IMR-90 (cell line): ENCODE measurements at regions not wholly inside any gene's neighbourhood (a gene's known extent, or its start where the extent isn't known, plus 50 kb on each side); places are given as distances from the start of the nearest gene placed in this dataset.

Source experiments
- ATAC-seq: fragments of 200-7000 bp; cut with Tn5 transposase; 2 replicates; pipeline ENCODE4 v1.9.1; 2020; ENCODE audit warnings: low read depth, mild to moderate bottlenecking, moderate library complexity
- BruUV-seq: library from RNA; stranded (reverse); fragments of 400-500 nt; replicated peaks from 2 replicates; lab custom pipeline; 2021; lab: Mats Ljungman, UMichigan
- CTCF ChIA-PET: fragments of 300-600 bp; formaldehyde crosslinking; extraction: SDS; loops from one replicate; lab custom pipeline; 2021; ENCODE audit warnings: antibody characterized with exemption; lab: Yijun Ruan, JAX
- POLR2A ChIA-PET: fragments of 300-600 bp; sonication (Branson Sonifier 250); formaldehyde crosslinking; loops from one replicate; lab custom pipeline; 2022; ENCODE audit warnings: antibody characterized with exemption; ENCODE audit not compliant: unreplicated experiment; lab: Charles Lee
- DNase-seq: peaks from one replicate; pipeline ENCODE4 v3.0.0; 2013
- H2AFZ ChIP-seq: replicated peaks from 2 replicates; pipeline ENCODE3; 2013; ENCODE audit warnings: low read length, mild to moderate bottlenecking; ENCODE audit not compliant: poor library complexity
- H2AK5ac ChIP-seq: 2 replicates; pipeline ENCODE4 v1.6.1; 2013; ENCODE audit warnings: low read depth, low read length, inconsistent platforms
- H2AK9ac ChIP-seq: replicated peaks from 2 replicates; pipeline ENCODE3; 2013; ENCODE audit warnings: mild to moderate bottlenecking, low read depth, low read length, moderate library complexity; ENCODE audit not compliant: poor library complexity
- H2BK120ac ChIP-seq: 2 replicates; pipeline ENCODE4 v1.6.1; 2013; ENCODE audit warnings: low read depth, low read length, inconsistent platforms
- H2BK15ac ChIP-seq: 3 replicates; pipeline ENCODE4 v1.6.1; 2013; ENCODE audit warnings: low read depth, low read length, inconsistent platforms
- H2BK20ac ChIP-seq: 2 replicates; pipeline ENCODE4 v1.6.1; 2013; ENCODE audit warnings: low read depth, mild to moderate bottlenecking, inconsistent platforms, low read length, moderate library complexity
- H2BK5ac ChIP-seq: 2 replicates; pipeline ENCODE4 v1.6.1; 2013; ENCODE audit warnings: mild to moderate bottlenecking, low read depth, low read length, inconsistent platforms; ENCODE audit not compliant: poor library complexity, severe bottlenecking
- H3K14ac ChIP-seq: replicated peaks from 2 replicates; pipeline ENCODE4 v1.6.1; 2013; ENCODE audit warnings: low read depth, low read length, inconsistent platforms
- H3K18ac ChIP-seq: 2 replicates; pipeline ENCODE4 v1.6.1; 2013; ENCODE audit warnings: low read depth, low read length, control low read depth
- H3K23ac ChIP-seq: 2 replicates; pipeline ENCODE4 v1.6.1; 2013; ENCODE audit warnings: low read depth, low read length, inconsistent platforms
- H3K27ac ChIP-seq: 2 replicates; pipeline ENCODE4 v1.5.1; 2013; ENCODE audit warnings: mild to moderate bottlenecking, control low read depth, low read length; ENCODE audit not compliant: insufficient read depth
- H3K27me3 ChIP-seq: 2 replicates; pipeline ENCODE4 v1.6.1; 2013; ENCODE audit warnings: low read length; ENCODE audit not compliant: control insufficient read depth, insufficient read depth
- H3K36me3 ChIP-seq: 2 replicates; pipeline ENCODE4 v1.6.1; 2013; ENCODE audit warnings: low read length, mixed read lengths; ENCODE audit not compliant: control insufficient read depth, insufficient read depth
- H3K4ac ChIP-seq: 2 replicates; pipeline ENCODE4 v1.6.1; 2013; ENCODE audit warnings: low read depth, low read length, inconsistent platforms
- H3K4me1 ChIP-seq: 2 replicates; pipeline ENCODE4 v1.6.1; 2013; ENCODE audit warnings: low read length, mixed read lengths; ENCODE audit not compliant: control insufficient read depth, insufficient read depth
- H3K4me2 ChIP-seq: 2 replicates; pipeline ENCODE4 v1.6.1; 2013; ENCODE audit warnings: low read depth, mild to moderate bottlenecking, control low read depth, low read length, moderate library complexity
- H3K4me3 ChIP-seq: 2 replicates; pipeline ENCODE4 v1.5.1; 2013; ENCODE audit warnings: low read depth, mild to moderate bottlenecking, control low read depth, low read length, moderate library complexity; ENCODE audit not compliant: insufficient read depth
- H3K56ac ChIP-seq: 2 replicates; pipeline ENCODE4 v1.6.1; 2013; ENCODE audit warnings: low read length, inconsistent platforms; ENCODE audit not compliant: insufficient read depth; ENCODE audit errors: extremely low read depth
- H3K79me1 ChIP-seq, 2 experiments: 2 replicates each; pipeline ENCODE4 v1.6.1; 2013; ENCODE audit warnings: low read length in 2 of 2, inconsistent platforms in 1 of 2, low read depth in 1 of 2
- H3K9ac ChIP-seq: 2 replicates; pipeline ENCODE4 v1.6.1; 2013; ENCODE audit warnings: low read depth, low read length, control low read depth
- H3K9me1 ChIP-seq: 2 replicates; pipeline ENCODE4 v1.6.1; 2013; ENCODE audit warnings: low read length, inconsistent platforms; ENCODE audit not compliant: insufficient read depth
- H3K9me3 ChIP-seq: 2 replicates; pipeline ENCODE4 v1.6.1; 2013; ENCODE audit warnings: low read length; ENCODE audit not compliant: control insufficient read depth, insufficient read depth
- H4K20me1 ChIP-seq: 2 replicates; pipeline ENCODE4 v1.6.1; 2013; ENCODE audit warnings: low read length, inconsistent platforms; ENCODE audit not compliant: insufficient read depth
- H4K5ac ChIP-seq: 2 replicates; pipeline ENCODE4 v1.6.1; 2013; ENCODE audit warnings: mild to moderate bottlenecking, low read depth, low read length, control low read depth
- H4K8ac ChIP-seq, 2 experiments: 2 replicates each; pipeline ENCODE4 v1.6.1; 2013; ENCODE audit warnings: low read depth in 2 of 2, low read length in 2 of 2, control low read depth in 1 of 2, inconsistent platforms in 1 of 2
- H4K91ac ChIP-seq: 2 replicates; pipeline ENCODE4 v1.6.1; 2013; ENCODE audit warnings: low read depth, low read length, inconsistent platforms; ENCODE audit not compliant: insufficient read depth
- BHLHE40 ChIP-seq: fragments of 150-350 bp; IDR thresholded peaks from 2 replicates; pipeline ENCODE4 v1.6.1; 2016; ENCODE audit warnings: mild to moderate bottlenecking, low read depth, low read length
- CEBPB ChIP-seq: IDR thresholded peaks from 2 replicates; pipeline ENCODE4 v1.6.1; 2012; ENCODE audit warnings: low read depth, low read length, improper control_type of control experiment
- CTCF ChIP-seq: conservative IDR thresholded peaks from 2 replicates; pipeline ENCODE4 v1.5.1; 2012; ENCODE audit warnings: mild to moderate bottlenecking, low read depth, low read length, improper control_type of control experiment
- ELK1 ChIP-seq: fragments of 150-350 bp; IDR thresholded peaks from 2 replicates; pipeline ENCODE4 v1.6.1; 2016; ENCODE audit warnings: low read depth, mild to moderate bottlenecking, low read length, moderate library complexity, borderline replicate concordance
- FOS ChIP-seq: fragments of 150-350 bp; IDR thresholded peaks from 2 replicates; pipeline ENCODE4 v1.6.1; 2016; ENCODE audit warnings: low read depth, low read length
- MAZ ChIP-seq: IDR thresholded peaks from 2 replicates; pipeline ENCODE4 v1.6.1; 2012; ENCODE audit warnings: low read depth, mild to moderate bottlenecking, low read length, improper control_type of control experiment, moderate library complexity, borderline replicate concordance
- RCOR1 ChIP-seq: IDR thresholded peaks from 2 replicates; pipeline ENCODE4 v1.6.1; 2012; ENCODE audit warnings: mild to moderate bottlenecking, low read length, improper control_type of control experiment; ENCODE audit not compliant: insufficient replicate concordance
- USF2 ChIP-seq: fragments of 150-350 bp; IDR thresholded peaks from 2 replicates; pipeline ENCODE4 v1.6.1; 2017; ENCODE audit warnings: mild to moderate bottlenecking, antibody characterized with exemption, low read length, low read depth
- dilution Hi-C: fragments of 300-500 bp; cut with HindIII; formaldehyde crosslinking; loops from one replicate; pipeline ENCODE4 v1.14.3; 2018; ENCODE audit warnings: low sequenced_read_pairs; ENCODE audit not compliant: unreplicated experiment
- in situ Hi-C: fragments of 300-500 bp; cut with MboI; formaldehyde crosslinking; loops from 3 replicates; pipeline ENCODE4 v1.14.3; 2019; ENCODE audit warnings: low sequenced_read_pairs, inconsistent platforms, mixed read lengths
- intact Hi-C: fragments of 100-400 bp; cut with micrococcal nuclease; formaldehyde crosslinking; loops from 2 replicates; pipeline ENCODE4 v1.10.0; 2022

- no peak for TF ChIP-seq RCOR1
- TF ChIP-seq USF2: no peak
- no peak for TF ChIP-seq BHLHE40
- no peak for TF ChIP-seq CTCF
- TF ChIP-seq FOS: no peak
- no peak for TF ChIP-seq MAZ
- no peak for TF ChIP-seq ELK1
- peak; percentile 33; the same call in 1 of the 2 replicates for TF ChIP-seq CEBPB
- Histone ChIP-seq H3K27me3 (no peaks in the 10 kb centered on the region), H3K36me3 (no peaks in the 10 kb centered on the region), H2AK9ac (no peak overlapping the region), H3K56ac (no peak overlapping the region), H3K9me1 (no peaks in the 10 kb centered on the region; the same call in 1 of the 2 replicates), H3K9ac (no peak overlapping the region), H4K8ac (0 out of 4 replicates have a peak overlapping the region, but pooled peaks of 1 of the 2 experiments have one; percentile 30), H3K4me2 (no peak overlapping the region), H2BK5ac (peak overlapping the region; percentile 65), H4K91ac (no peak overlapping the region), H3K9me3 (no peaks in the 10 kb centered on the region), H2AFZ (no peak overlapping the region), H3K14ac (no peak overlapping the region), H2AK5ac (no peak overlapping the region), H4K5ac (no peak overlapping the region), H3K4me1 (peaks cover 14% of the 10 kb centered on the region), H4K20me1 (no peaks in the 10 kb centered on the region), H2BK15ac (no peak overlapping the region), H3K27ac (no peak overlapping the region), H3K79me1 (no peaks in the 10 kb centered on the region), H3K23ac (no peak overlapping the region), H3K4ac (peak overlapping the region; percentile 24; the same call in 1 of the 2 replicates), H2BK120ac (peak overlapping the region; percentile 46; the same call in 1 of the 2 replicates), H2BK20ac (peak overlapping the region; percentile 79; the same call in 1 of the 2 replicates), H3K4me3 (no peak overlapping the region), H3K18ac (no peak overlapping the region)
- CTCF ChIA-PET: no interaction called here
- BruUV-seq: no TSS peak
- intact Hi-C loops: no loop called here
- POLR2A ChIA-PET: no interaction called here
- no peak for DNase-seq
- no peak for ATAC-seq
- in situ Hi-C loops: no loop called here
- dilution Hi-C loops: no loop called here
Measured at GRCh38 chr6:48429610-48430009, 318.6 kb upstream of the PTCHD4 start.
